HUES64 (cell line): ENCODE measurements at regions not wholly inside any gene's neighbourhood (a gene's known extent, or its start where the extent isn't known, plus 50 kb on each side); places are given as distances from the start of the nearest gene placed in this dataset.

Experiments
- H3K27ac ChIP-seq: 2 replicates; pipeline ENCODE4 v1.7.0; 2013; ENCODE audit warnings: low read depth, low read length, inconsistent platforms
- H3K27me3 ChIP-seq: 2 replicates; pipeline ENCODE4 v1.6.1; 2013; ENCODE audit warnings: mild to moderate bottlenecking, low read length; ENCODE audit not compliant: insufficient read depth
- H3K36me3 ChIP-seq: 2 replicates; pipeline ENCODE4 v1.6.1; 2013; ENCODE audit warnings: mild to moderate bottlenecking, low read length; ENCODE audit not compliant: insufficient read depth
- H3K4me1 ChIP-seq: 2 replicates; pipeline ENCODE4 v1.6.1; 2013; ENCODE audit warnings: mild to moderate bottlenecking, low read length, moderate library complexity; ENCODE audit not compliant: insufficient read depth
- H3K4me3 ChIP-seq: 2 replicates; pipeline ENCODE4 v1.5.1; 2013; ENCODE audit warnings: mild to moderate bottlenecking, low read length, moderate library complexity
- H3K9ac ChIP-seq: 2 replicates; pipeline ENCODE4 v1.6.1; 2013; ENCODE audit warnings: mild to moderate bottlenecking, low read depth, low read length
- H3K9me3 ChIP-seq: 2 replicates; pipeline ENCODE4 v1.6.1; 2013; ENCODE audit warnings: low read depth, low read length; ENCODE audit not compliant: insufficient read depth
- WGBS: fragments of 150-250, 120-280 bp; methylation state at CpG from one replicate; pipeline ENCODE4 v1.1.7; 2013; ENCODE audit warnings: missing lambda C conversion rate; 5-methylcytosine and 5-hydroxymethylcytosine counted together

DNA sequence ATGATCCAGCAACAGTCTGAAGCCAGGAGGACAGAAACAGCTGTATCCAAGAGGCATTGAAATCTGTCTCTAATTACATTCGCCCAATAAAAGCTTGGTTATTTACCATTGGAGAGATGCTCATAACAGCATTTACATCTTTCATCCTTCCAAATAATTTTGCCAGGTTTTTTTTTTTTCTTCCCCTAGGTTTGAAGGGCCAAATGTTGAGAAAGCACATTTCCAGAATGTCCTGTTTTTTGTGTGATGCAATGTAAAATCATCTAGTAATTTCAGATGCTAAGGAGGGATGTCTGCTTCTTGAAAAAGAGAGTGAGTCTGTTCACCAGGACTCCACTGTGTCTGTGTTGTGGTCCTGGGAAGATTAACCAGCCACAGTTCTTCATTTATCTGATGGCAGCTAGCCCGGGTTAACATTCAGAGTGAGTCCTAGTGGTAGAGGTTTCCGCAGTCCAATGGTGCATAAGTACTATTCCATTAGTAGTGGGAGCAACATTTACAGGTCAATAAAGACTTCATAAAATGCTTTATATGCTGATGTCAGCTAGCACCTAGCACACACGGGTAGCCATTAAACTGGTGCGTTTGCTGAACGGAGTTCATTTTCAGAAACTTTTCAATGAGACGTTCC lies 406.8 kb downstream of the STIM2 start:
- WGBS: 95% methylated on average over 6 of the region's 7 CpGs

DNA sequence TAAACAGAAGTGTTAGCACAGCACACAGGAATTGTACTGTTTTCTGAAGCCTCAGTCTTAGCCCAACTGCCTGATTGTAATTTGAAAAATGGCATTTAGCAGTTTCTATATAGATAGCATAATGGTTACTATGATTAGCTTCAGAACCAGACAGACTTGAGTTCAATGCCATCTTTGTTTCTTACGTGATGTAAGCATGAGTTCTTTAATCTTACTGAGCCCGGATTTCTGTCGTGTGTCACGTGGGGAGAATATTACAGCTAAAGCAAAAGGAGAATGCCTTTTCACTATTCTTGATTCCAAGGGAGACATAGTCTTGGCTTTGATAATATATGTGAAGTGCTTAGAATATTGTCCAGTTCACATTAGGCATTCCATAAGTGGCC lies 407.3 kb downstream of the STIM2 start:
- Histone ChIP-seq H3K9me3 (no peaks in the 10 kb centered on the region), H3K27me3 (no peaks in the 10 kb centered on the region), H3K27ac (no peak overlapping the region), H3K9ac (no peak overlapping the region), H3K4me3 (no peak overlapping the region), H3K4me1 (peaks cover 18% of the 10 kb centered on the region), H3K36me3 (no peaks in the 10 kb centered on the region)
- WGBS: 95% methylated on average over 4 of the region's 4 CpGs

More for the DNA sequence above, 406.8 kb downstream of the STIM2 start:
- Histone ChIP-seq H3K27ac (no peak overlapping the region), H3K4me3 (no peak overlapping the region), H3K9me3 (no peaks in the 10 kb centered on the region), H3K36me3 (no peaks in the 10 kb centered on the region), H3K9ac (no peak overlapping the region), H3K4me1 (peaks cover 15% of the 10 kb centered on the region), H3K27me3 (no peaks in the 10 kb centered on the region)

- Histone ChIP-seq H3K9me3 (no peaks in the 10 kb centered on the region), H3K36me3 (no peaks in the 10 kb centered on the region), H3K4me1 (peaks cover 18% of the 10 kb centered on the region), H3K4me3 (no peak overlapping the region), H3K9ac (no peak overlapping the region), H3K27ac (no peak overlapping the region), H3K27me3 (no peaks in the 10 kb centered on the region)
- WGBS: 94% methylated on average over 1 of the region's 1 CpG
These were observed 409.8 kb downstream of the STIM2 start for GRCh38 chr4:27270435-27270834.

DNA sequence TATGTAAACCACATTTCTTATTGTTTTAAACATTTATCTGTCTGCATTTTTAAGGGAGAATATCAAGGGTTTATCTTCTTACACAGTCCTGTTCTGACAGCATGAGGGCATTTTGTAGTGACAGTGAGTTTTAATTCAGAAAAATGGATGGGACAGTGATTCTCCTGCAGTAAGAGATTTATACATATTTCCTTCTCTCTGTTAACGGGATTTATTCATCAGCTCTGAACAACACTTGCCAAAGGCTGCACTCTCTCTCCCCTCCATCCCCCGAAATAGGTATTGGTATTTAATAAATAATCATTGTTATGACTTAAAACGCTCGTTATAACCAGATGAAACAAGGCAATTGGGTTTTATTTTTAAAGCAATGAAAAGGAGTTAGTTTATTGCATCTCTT lies 410.9 kb downstream of the STIM2 start:
- Histone ChIP-seq H3K36me3 (no peaks in the 10 kb centered on the region), H3K9me3 (no peaks in the 10 kb centered on the region), H3K9ac (no peak overlapping the region), H3K27me3 (no peaks in the 10 kb centered on the region), H3K27ac (no peak overlapping the region), H3K4me3 (no peak overlapping the region), H3K4me1 (peaks cover 18% of the 10 kb centered on the region)
- WGBS: 100% methylated on average over 2 of the region's 4 CpGs

DNA sequence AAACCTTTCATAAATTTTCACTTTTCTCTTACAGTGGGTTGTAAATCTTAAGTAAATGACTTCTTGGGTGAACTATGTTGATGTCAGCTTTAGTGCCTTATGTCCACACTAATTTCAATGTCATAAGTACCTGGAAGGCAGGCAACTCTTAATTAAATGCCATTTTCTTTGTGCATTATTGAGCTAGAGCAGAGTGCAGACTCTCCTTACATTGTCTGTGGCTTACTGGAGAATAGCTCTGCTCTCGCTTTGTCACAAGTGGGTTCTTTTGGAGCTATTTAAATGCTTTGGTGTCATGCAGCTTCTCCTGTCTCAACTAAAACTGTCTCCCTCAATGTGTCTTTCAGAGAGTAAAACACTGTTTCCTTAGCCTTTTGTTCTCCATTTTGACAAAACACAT lies 411.6 kb downstream of the STIM2 start:
- Histone ChIP-seq H3K4me1 (peaks cover 18% of the 10 kb centered on the region), H3K36me3 (no peaks in the 10 kb centered on the region), H3K27ac (no peak overlapping the region), H3K4me3 (no peak overlapping the region), H3K27me3 (no peaks in the 10 kb centered on the region), H3K9ac (no peak overlapping the region), H3K9me3 (no peaks in the 10 kb centered on the region)
- 0% methylated on average over 1 of the region's 1 CpG for WGBS

DNA sequence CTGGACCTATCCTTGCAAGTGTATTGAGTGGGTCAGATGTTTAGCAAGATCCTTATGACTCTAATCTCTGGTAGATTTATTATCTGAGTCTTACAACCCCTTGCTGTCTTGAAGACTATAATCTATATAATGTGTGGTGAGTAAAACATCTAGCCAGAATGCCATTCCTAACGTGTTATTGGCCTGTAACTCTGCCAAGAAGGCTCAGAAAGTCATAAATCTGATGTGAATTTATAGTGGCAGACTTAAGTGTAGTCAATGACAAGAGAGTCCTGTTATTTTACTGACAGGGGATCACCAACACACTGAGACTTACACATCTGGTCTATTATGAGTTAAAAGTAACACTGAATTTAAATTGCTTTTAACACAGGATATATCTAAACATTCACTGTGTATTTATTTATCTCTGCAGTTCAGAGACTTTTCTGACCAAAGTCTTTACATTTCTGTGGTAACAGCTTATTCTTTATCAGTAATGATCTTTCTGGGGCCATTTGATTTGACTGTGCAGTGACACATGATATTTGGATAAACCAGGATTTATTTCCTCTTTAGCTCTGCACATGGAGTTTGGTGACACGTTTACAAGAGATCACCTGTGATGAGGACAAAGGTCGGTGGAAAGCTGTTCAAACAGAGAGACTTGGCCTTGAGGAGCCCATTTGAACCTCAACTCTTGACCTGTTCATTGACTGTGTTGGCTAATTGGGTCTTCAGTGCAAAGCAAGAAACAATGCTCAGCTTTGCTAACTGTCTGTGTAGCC lies 415.8 kb downstream of the STIM2 start:
- H3K4me3 ChIP-seq: no peak overlapping the region
- H3K36me3 ChIP-seq: no peaks in the 10 kb centered on the region
- no peak overlapping the region for H3K9ac ChIP-seq
- WGBS: 88% methylated on average over 3 of the region's 3 CpGs
- H3K4me1 ChIP-seq: peaks cover 7% of the 10 kb centered on the region
- H3K27me3 ChIP-seq: no peaks in the 10 kb centered on the region
- H3K27ac ChIP-seq: no peak overlapping the region
- H3K9me3 ChIP-seq: no peaks in the 10 kb centered on the region

- Histone ChIP-seq H3K4me1 (no peaks in the 10 kb centered on the region), H3K9me3 (no peaks in the 10 kb centered on the region), H3K9ac (no peak overlapping the region), H3K36me3 (no peaks in the 10 kb centered on the region), H3K27ac (no peak overlapping the region), H3K4me3 (no peak overlapping the region), H3K27me3 (no peaks in the 10 kb centered on the region)
- 69% methylated on average over 5 of the region's 5 CpGs for WGBS
These were observed 418.2 kb downstream of the STIM2 start for GRCh38 chr4:27278615-27279375.

DNA sequence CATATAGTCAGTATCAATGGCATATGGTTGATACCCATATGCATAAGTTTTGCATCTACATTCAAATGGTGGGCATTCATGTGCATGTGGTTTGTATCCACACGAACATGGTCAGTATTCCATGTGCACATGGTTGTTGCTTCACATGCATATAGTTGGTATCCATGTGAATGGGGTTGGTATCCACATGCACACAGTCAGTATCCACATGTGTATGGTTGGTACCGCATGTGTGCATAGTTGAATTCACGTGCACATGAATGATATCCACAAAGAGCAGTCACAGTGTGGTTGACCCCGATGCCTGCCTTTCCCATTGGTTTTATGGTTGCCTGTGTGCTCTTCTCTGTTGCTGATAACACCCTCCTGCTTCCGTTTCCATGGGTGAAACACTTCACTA lies 427.9 kb downstream of the STIM2 start:
- peaks cover 9% of the 10 kb centered on the region; the same call in 1 of the 2 replicates for H3K4me1 ChIP-seq
- H3K27ac ChIP-seq: no peak overlapping the region
- 95% methylated on average over 5 of the region's 5 CpGs for WGBS
- H3K9me3 ChIP-seq: no peaks in the 10 kb centered on the region
- H3K9ac ChIP-seq: no peak overlapping the region
- H3K27me3 ChIP-seq: no peaks in the 10 kb centered on the region
- no peaks in the 10 kb centered on the region for H3K36me3 ChIP-seq
- no peak overlapping the region for H3K4me3 ChIP-seq

GRCh38 chr4:27289704-27290103 lies 429.1 kb downstream of the STIM2 start:
- Histone ChIP-seq H3K36me3 (no peaks in the 10 kb centered on the region), H3K9ac (no peak overlapping the region), H3K9me3 (no peaks in the 10 kb centered on the region), H3K4me3 (no peak overlapping the region), H3K4me1 (peaks cover 9% of the 10 kb centered on the region; the same call in 1 of the 2 replicates), H3K27me3 (no peaks in the 10 kb centered on the region), H3K27ac (no peak overlapping the region)
- WGBS: 70% methylated on average over 3 of the region's 3 CpGs

DNA sequence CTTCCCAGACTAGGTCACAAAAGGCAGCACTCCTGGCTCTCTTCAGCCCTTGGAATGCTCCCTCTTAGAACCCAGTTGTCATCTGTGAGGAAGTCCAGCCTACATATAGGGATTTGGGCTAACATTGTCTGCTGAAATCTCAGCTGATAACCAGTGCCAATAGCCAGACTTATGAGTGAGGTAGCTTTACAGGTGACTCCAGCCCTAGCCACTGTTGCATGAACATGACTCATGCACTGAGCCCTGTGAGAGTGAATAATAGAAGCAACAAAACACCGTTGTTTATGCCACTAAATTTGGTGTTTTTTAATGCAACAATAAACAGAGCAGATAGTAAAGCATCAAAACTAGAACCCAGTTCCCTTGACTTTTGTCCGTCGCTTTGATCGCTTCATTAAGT lies 433.2 kb downstream of the STIM2 start:
- Histone ChIP-seq H3K4me3 (no peak overlapping the region), H3K36me3 (no peaks in the 10 kb centered on the region), H3K4me1 (peaks cover 9% of the 10 kb centered on the region; the same call in 1 of the 2 replicates), H3K9ac (no peak overlapping the region), H3K27me3 (no peaks in the 10 kb centered on the region), H3K9me3 (no peaks in the 10 kb centered on the region), H3K27ac (no peak overlapping the region)
- 67% methylated on average over 3 of the region's 4 CpGs for WGBS

- 76% methylated on average over 1 of the region's 1 CpG for WGBS
- Histone ChIP-seq H3K9me3 (peaks cover 8% of the 10 kb centered on the region; the same call in 1 of the 2 replicates), H3K27me3 (no peaks in the 10 kb centered on the region), H3K4me3 (no peak overlapping the region), H3K4me1 (no peaks in the 10 kb centered on the region), H3K9ac (no peak overlapping the region), H3K27ac (no peak overlapping the region), H3K36me3 (no peaks in the 10 kb centered on the region)
These were observed 444.1 kb downstream of the STIM2 start for GRCh38 chr4:27304751-27305150.
